DOHH2 (cell line): ENCODE measurements at regions not wholly inside any gene's neighbourhood (a gene's known extent, or its start where the extent isn't known, plus 50 kb on each side); places are given as distances from the start of the nearest gene placed in this dataset.

Source experiments
- CTCF ChIP-seq: fragments of 200-600 bp; sonication (generic); IDR thresholded peaks from one replicate; pipeline ENCODE4 v1.5.1; 2014; ENCODE audit warnings: antibody characterized with exemption, mild to moderate bottlenecking, low read depth, low read length; ENCODE audit not compliant: poor library complexity, severe bottlenecking
- EZH2phosphoT487 ChIP-seq: fragments of 200-600 bp; sonication (generic); IDR thresholded peaks from 2 replicates; pipeline ENCODE4 v1.6.1; 2017; ENCODE audit warnings: borderline replicate concordance, mild to moderate bottlenecking, antibody characterized with exemption, low read length, moderate library complexity, mixed read lengths

- no peak for TF ChIP-seq EZH2phosphoT487
- TF ChIP-seq CTCF = no peak
Measured at GRCh38 chr6:43972913-43973300, 154.3 kb downstream of the MRPL14 start.
